ENCODE measurements at regions not wholly inside any gene's neighbourhood (a gene's known extent, or its start where the extent isn't known, plus 50 kb on each side); places are given as distances from the start of the nearest gene placed in this dataset.
"Not testable (repeated sequence)": the region's sequence is repeated elsewhere in the genome, so short reads cannot be mapped to it uniquely, and the experiment has no call there.

DNA sequence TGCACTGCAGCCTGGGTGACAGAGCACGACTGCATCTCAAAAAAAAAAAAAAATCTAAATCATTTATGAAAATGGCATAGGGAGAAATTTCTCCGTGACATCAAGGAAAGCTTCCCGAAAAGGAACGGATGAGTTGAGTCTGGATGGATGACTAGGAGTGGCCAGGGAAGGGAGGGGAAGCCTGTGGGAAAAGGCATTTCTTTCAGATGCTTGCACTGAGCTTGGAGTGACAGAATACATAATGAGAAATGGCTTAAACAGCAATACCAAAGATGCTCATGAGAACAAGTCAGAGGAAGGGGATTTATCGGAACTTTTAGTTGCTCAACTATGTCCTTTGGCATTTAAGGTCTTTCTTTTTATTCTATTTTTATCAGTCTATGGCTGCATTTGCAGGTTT lies 1369.2 kb upstream of the TMEM132C start:
- no peak for DNase-seq

DNA sequence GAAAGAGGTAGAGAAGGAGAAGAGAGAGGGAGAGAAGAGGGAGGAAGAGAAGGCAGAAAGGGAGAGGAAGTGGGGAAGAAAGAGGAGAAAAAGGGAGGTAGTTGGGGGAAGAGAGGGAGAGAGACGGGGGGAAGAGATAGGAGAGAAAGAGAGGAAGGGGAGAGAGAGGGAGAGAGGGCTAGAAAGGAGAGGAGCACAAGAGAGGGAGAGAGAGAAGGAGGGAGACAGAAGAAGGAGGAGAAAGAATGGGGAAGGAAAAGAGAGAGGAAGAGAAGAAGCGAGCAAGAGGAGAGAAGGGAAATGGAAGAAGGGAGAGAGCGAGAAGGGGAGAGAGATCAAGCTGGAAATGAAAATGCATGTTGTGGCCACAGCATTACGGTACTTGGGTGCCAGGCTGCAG lies 1368.4 kb upstream of the TMEM132C start:
- no peak for DNase-seq

- no peak for DNase-seq
Measured at GRCh38 chr12:126899926-126900792, 1366.8 kb upstream of the TMEM132C start.

GRCh38 chr12:126903027-126903876 lies 1363.7 kb upstream of the TMEM132C start:
- no peak for DNase-seq

DNA sequence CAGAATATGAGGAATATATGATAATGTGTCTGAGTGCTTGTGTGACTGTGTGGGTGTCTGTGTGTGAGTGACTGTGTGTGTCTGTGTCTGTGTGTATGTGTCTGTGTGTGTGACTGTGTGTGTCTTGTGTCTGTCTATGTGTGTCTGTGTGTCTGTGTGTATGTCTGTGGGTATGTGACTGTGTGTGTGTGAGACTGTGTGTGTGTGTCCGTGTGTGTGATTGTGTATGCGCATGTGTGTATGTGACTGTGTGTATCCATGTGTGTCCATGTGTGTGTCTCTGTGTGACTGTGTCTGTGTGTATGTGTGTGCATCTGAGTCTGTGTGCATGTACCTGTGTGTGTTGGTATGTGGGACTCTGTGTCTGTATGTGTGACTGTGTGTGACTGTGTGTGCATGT lies 1361.2 kb upstream of the TMEM132C start:
- DNase-seq, result no peak

DNA sequence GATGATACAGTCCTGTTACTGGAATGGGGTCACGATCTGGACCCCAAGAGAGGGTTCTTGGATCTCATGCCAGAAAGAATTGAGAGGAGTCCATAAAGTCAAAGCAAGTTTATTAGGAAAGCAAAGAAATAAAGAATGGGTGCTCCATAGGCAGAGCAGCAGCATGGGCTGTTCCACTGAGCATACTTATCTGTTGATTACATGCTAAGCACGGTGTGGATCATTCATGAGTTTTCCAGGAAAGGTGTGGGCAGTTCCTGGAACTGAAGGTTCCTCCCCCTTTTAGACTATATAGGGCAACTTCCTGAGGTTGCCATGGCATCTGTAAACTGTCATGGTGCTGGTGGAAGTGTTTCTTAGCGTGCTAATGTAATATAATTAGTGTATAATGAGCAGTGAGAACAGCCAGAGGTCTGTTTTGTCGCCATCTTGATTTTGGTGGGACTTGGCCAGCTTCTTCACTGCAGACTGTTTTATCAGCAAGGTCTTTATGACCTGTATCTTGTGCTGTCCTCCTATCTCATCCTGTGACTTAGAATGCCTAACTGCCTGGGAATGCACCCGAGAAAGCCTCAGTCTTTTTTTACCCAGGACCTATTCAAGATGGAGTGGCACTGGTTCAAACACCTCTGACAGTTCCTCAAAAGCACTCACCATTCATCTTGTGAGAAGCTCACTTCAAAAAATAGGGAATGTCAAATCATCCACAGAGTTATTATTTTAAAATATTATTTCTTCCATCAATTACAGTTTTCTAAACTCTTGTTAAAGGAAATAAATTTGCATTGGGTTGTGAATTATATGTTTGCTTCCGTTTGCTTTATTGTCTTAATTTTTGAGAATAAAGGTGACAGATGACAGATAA lies 1358.8 kb upstream of the TMEM132C start:
- DNase-seq, result no peak

GRCh38 chr12:126908765-126909142 lies 1358.2 kb upstream of the TMEM132C start:
- DNase-seq, result no peak

DNA sequence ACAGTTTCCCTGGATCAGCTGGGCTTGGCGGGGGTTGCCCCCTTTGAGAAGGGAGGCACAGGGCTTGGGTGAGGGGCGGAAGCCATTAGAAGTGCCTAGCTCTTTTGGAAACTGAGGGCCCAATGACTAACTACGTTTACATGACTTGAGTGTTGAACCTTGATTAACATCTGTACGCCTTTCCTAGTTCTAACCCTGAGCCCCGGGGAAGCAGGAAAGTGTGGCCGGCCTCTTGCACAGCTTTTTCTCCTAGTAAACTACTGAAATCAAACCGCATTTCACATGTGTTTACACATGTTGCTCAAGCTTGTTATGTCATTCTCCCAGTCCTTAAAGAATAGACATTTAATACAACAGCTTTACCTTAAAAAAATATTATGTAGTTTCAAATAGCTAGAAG lies 1356.4 kb upstream of the TMEM132C start:
- DNase-seq, result no peak

DNA sequence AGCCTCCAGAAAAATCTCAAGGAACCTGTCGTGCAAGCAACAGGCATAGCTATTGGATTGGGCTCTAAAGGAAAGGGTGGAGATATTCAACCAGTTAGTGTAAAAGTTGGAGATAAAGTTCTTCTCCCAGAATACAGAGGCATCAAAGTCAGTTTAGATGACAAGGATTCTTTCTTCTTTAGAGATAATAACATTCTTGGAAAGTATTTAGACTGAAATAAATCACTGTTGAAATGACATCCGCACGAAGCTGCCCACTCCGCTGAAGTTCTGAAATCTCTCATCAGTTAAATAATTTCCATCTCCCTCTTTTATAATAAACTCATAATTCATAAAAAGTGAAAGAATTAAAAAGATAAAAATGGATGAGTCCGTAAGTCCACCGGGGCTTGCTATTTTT lies 1354.9 kb upstream of the TMEM132C start:
- DNase-seq, result no peak

DNA sequence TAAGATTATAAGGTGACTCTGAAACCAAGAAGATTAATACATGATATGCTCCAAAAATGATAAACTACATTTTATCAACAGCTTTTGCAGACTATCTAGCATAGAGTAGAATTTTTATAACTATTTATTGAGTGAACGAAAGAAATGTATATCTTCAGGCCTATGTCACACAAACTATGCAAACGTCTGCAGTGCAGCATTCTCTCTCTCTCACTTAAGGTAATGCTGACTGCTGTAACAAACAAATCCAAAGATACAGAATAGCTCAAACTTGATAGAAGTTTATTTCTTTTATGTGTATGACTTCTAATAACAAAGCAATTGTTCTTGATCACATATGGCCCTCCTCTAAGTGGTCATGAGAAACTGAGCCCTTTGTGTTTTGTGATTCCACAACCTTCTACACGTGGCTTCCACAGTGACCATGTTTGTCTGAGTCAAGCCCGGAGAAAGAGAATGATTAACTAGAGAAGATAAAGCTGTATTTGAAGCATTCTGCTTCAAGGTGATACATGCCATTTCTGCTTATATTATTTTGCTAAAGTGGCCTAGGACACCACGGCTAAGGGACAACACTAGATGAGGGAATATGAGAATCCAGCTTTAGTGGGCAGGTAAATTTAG lies 1352.7 kb upstream of the TMEM132C start:
- no peak for DNase-seq

DNA sequence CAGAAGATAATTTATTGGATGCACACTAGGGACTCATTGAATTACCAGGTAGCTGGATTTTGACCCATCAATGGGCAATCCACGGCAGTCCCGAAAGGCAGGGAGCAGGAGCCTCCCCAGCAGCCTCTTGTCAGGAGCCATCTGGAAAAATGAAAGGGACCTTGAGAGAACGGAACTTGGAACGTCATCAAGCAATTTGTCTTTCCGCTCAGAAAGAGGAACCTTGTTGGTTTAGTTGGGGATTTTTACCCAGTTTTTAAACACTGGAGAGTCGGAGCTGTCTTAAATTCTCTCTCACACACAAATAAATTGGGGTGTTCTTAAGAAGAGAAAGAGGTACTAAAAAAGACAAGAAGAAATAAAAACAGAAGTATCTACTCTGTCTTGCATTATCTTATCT lies 1351.7 kb upstream of the TMEM132C start:
- DNase-seq, result no peak

DNA sequence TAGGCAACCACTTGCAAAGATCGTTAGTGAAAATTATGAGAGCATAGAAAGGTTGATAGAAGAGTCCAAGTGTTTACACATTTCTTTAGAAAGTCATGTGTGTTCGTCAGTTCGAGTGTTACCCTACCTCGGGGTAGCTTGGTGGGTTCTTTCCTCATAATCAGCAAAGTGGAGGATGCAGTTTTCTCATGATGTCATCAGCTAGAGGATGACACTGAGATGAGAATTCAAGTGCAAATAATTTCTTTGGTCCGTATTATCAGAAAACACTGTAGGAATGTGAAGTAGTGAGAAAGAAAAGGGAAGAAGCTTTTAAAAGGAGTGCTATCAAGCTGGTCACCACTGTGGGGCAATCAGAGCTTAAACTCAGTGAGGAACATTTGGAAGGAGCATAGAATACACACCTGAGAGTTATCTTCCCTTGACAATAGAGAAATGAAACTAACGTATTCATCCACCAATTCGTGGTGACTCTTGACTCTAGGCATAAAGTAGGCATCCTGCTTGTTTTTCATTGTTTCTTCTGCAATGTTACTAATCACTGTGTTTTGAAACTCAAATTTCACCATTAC lies 1340.9 kb upstream of the TMEM132C start:
- no peak for DNase-seq

- DNase-seq, result no peak
Measured at GRCh38 chr12:126930234-126930633, 1336.7 kb upstream of the TMEM132C start.

GRCh38 chr12:126932156-126932555 lies 1334.8 kb upstream of the TMEM132C start:
- no peak for DNase-seq

DNA sequence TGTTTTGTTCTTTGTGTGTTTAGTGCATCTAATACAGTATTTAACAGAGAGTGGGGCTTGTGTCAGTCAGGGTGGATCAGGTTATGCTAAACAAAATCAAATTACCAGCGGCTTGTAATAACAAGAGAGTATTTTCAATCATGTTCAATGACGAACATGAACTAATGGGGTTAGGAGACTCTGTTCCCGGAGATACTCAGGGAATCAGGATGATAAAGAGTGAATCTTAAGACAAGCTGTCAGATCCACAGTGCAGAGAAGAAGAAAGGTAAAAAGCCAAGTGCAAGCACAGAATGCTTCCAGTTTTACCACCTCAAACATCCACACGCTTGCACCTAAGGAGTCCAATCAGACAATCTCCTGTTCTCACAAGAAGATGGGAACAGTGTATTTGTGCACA lies 1331.5 kb upstream of the TMEM132C start:
- DNase-seq, result no peak

GRCh38 chr12:126936181-126936851 lies 1330.7 kb upstream of the TMEM132C start:
- peak; percentile 50 to 70 for DNase-seq

GRCh38 chr12:126937431-126937830 lies 1329.5 kb upstream of the TMEM132C start:
- no peak for DNase-seq

DNA sequence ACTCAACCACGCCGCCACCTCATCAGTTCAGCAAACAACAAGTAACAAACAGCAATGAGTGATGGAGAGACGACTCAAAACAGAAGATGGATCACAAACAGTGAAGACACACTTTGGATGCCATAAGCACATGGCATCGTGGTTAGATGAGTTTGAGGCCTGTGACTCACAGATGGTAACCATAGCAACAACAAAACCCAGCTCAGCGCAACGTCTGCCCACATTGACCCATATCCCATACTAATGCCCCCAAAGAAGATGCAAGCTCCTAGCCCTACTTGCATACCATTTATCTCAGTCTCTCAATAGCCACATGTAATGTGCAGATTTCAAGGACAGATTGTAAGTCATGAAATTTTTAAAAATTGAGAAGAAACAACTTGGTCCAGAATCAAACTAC lies 1322.3 kb upstream of the TMEM132C start:
- no peak for DNase-seq

DNA sequence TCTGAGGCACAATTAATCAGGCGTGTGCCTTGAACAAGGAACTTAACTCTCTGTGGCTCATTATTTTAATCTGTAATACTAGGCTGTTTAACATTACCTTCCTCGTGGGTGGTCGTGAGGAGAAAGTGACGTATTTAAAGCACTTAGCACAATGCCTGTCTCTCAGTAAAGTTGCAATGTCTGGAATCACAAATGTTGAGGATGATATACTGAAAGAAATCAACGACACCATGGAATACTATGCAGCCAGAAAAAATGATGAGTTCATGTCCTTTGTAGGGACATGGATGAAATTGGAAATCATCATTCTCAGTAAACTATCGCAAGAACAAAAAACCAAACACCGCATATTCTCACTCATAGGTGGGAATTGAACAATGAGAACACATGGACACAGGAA lies 1320.0 kb upstream of the TMEM132C start:
- DNase-seq, result not testable (repeated sequence)

- DNase-seq, result no peak
Measured at GRCh38 chr12:126949558-126949957, 1317.4 kb upstream of the TMEM132C start.

DNA sequence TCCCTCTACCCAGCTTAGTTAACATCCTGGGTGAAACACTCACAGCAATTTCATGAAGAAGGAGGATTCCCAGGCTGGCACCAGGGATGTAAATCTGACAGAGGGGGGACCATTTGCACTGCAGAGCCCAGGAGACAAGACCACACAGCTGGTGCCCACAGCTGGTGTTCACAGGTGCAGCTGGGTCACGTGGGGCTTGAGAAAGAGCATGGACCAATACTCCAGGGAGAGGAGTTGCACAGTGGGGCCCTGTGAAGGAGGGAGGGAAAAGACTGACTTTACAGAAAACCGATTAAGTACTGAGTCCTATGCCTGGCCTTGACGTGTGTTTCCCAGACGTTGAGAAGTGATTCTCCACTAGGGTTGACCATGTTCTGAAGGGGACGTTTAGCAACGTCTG lies 1316.7 kb upstream of the TMEM132C start:
- no peak for DNase-seq
